KOPT-K1 (cell line): ENCODE measurements at regions not wholly inside any gene's neighbourhood (a gene's known extent, or its start where the extent isn't known, plus 50 kb on each side); places are given as distances from the start of the nearest gene placed in this dataset.

Experiments used
- H3K27ac ChIP-seq: fragments of 200-600 bp; sonication (generic); 2 replicates; pipeline ENCODE4 v1.5.1; 2016; ENCODE audit warnings: antibody characterized with exemption, mild to moderate bottlenecking, low read depth, low read length; ENCODE audit not compliant: poor library complexity, severe bottlenecking
- H3K36me3 ChIP-seq: fragments of 200-600 bp; sonication (generic); 2 replicates; pipeline ENCODE4 v1.5.1; 2017; ENCODE audit warnings: antibody characterized with exemption, mild to moderate bottlenecking, low read length, moderate library complexity; ENCODE audit not compliant: insufficient read depth
- H3K9me3 ChIP-seq: fragments of 200-600 bp; sonication (generic); 2 replicates; pipeline ENCODE4 v1.5.1; 2017; ENCODE audit warnings: antibody characterized with exemption, low read length, mild to moderate bottlenecking; ENCODE audit not compliant: insufficient read depth, poor library complexity, severe bottlenecking

DNA sequence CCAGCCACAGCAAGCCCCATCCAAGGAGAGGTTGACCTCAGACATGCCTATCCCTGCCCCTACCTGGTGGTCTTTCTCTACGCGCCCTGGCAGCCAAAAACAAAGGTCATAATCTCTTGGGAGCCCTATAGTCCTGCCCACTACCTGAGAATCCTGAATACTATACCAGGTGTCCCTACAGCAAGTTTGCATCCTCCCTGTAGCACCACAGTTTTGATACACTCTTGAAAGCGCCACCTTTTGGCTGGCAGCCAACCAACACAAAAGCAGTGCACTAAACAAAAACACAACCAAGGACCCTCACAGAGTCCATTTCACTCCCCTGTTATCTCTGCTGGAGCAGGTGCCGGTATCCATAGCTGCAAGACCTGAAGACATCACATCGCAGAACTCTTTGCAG, 523.8 kb upstream of the CPEB2 start:
- Histone ChIP-seq H3K36me3 (no peaks in the 10 kb centered on the region), H3K9me3 (no peaks in the 10 kb centered on the region), H3K27ac (no peak overlapping the region)

DNA sequence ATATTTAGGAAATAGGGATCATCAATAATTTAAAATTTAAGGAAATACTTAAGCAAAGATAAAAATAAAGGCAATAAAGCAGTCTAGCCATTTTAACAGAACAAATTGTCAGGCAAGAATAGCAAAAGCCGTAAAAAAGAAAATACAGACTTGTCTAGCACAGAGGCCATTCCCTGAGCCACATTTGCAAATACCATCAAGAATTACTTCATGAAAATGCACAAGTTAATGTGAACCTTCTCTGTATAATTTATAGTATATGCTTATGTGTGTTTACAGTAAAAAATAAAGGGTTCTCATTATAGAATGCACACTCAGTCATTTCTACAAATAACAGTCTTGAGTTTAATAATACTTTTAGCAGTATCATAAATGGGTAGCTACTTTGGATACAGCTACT, 505.9 kb upstream of the CPEB2 start:
- no peaks in the 10 kb centered on the region for H3K9me3 ChIP-seq
- H3K36me3 ChIP-seq, result no peaks in the 10 kb centered on the region

DNA sequence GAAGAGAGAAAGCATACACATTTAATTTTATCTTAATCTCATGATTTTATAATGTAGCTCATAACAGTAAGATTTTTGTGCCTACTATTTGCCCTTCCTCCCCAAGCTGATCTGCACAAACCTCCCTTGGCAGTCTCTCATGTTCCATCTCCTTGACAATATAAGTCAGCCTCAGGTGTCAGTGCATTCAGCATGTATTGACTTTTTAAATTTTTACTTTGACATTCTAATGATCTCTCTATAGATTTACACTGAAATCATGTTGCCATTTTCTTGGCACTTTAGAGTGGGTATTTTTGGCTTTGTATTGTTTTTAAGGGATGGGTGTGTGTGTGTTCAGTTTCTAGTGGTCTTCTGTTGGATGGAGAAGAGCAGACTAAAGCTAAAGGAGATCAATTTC, 505.3 kb upstream of the CPEB2 start:
- Histone ChIP-seq H3K27ac (no peak overlapping the region), H3K36me3 (no peaks in the 10 kb centered on the region), H3K9me3 (no peaks in the 10 kb centered on the region)

More for the DNA sequence above, 505.9 kb upstream of the CPEB2 start:
- H3K27ac ChIP-seq, result no peak overlapping the region

DNA sequence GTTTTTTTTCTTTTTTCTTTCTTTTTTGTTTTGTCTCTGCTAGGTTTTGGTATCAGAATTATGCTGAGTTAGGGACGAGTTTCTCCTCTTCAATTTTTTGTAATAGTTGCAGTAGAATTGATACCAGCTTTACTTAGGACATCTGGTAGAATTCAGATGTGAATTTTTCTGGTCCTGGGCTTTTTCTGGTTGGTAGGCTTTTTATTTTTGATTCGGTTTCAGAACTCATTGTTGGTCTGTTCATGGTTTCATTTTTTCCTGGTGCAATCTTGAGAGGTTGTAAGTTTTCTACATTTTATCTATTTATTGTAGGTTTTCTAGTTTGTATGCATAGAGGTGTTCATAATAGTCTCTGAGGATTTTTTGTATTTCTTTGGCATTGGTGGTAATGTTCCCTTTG, 498.1 kb upstream of the CPEB2 start:
- H3K9me3 ChIP-seq, result no peaks in the 10 kb centered on the region
- no peaks in the 10 kb centered on the region for H3K36me3 ChIP-seq
- no peak overlapping the region for H3K27ac ChIP-seq

DNA sequence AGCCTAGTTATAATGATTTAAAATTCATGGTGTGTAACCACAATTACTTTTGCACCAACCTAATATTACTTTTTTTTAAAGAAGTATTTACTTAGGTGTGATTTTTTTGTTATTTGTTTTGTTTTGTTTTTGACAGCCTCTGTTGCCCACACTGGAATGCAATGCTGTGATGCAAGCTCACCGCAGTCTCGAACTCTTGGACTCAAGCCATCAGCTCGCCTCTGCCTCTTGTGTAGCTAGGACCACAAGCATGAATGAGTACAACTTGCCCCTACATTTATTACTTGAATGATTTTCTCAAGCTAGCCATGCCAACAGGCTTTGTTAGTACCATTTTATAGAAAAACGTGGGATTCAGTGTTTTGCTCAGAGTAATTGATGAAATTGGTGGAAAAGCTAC, 488.8 kb upstream of the CPEB2 start:
- H3K9me3 ChIP-seq, result no peaks in the 10 kb centered on the region
- no peak overlapping the region for H3K27ac ChIP-seq
- no peaks in the 10 kb centered on the region for H3K36me3 ChIP-seq

DNA sequence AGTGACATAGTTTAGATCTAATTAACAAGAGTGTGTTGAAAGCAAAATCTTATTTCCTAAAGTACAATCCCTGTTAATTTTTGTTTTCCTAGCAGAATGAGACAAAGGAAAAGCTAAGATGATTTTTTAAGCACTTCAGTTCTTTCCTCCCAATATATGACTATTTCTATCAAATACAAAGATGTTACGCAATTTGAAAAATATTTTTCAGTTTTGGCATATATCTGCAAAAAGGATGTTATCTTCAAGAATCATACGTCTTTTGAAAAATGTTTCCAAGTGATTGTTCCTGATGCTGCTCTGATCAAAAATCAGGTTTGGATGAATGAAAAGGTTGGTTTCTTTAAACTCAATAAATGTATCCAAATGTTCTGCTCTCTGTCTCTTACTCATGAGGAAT, 486.7 kb upstream of the CPEB2 start:
- Histone ChIP-seq H3K27ac (no peak overlapping the region), H3K36me3 (no peaks in the 10 kb centered on the region), H3K9me3 (no peaks in the 10 kb centered on the region)

DNA sequence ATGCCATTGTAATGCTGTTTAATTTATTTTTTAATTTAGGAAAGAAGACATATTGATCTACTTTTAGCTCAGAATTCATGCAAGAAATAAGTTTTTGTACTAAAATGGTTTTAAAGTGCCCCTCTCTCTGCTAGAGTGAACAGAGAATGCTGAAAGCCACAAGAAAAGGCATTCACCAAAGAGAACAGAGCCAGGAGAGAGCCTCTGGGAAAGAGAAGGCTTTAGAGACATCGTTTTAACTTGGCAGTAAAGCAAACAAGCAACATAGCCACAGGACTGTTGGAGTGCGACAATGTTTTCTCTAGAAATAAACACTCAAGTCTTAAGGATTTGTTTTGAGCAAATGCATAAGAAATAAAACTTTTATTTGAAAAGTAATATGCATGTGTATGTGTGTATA, 484.1 kb upstream of the CPEB2 start:
- Histone ChIP-seq H3K36me3 (no peaks in the 10 kb centered on the region), H3K27ac (no peak overlapping the region), H3K9me3 (no peaks in the 10 kb centered on the region)

DNA sequence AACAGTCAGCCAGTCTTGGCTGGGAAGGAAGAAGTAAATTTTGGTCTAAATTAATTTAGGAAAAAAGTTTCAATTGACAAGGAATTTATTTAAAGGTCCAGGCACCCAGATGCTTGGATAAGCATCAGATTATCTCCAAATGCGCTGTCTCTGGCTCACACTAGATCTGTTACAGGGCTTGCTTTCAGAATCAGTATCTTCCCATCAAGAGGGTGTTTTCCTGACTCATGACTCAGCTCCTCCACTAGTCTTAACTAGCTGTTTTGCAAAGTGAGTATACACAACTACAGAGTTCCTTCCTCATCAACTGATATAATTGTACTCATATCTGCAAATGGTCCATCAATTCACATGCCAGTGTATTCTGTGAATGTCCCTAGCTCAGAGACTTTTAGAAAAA, 482.1 kb upstream of the CPEB2 start:
- Histone ChIP-seq H3K36me3 (no peaks in the 10 kb centered on the region), H3K9me3 (no peaks in the 10 kb centered on the region), H3K27ac (no peak overlapping the region)

DNA sequence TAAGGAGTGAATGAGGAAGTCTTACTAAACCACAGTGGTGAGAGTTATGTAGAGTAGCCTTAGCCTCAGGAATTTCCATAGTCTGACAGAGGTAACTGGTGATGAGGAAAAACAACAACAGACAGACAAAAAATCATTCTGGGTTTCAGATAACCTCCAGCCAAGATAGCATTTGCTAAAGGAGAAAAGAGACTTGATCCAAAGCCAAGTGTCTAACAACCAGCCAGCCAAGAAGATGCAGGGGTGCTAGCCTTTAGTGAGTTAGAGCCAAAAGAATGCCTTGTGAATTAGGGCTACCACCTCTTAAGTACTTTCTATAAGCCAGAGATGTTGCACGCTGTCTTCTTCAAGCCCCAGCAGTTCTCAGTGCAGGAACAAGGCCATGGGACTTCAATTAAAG, 478.0 kb upstream of the CPEB2 start:
- H3K9me3 ChIP-seq, result no peaks in the 10 kb centered on the region
- H3K27ac ChIP-seq, result no peak overlapping the region
- H3K36me3 ChIP-seq, result no peaks in the 10 kb centered on the region

DNA sequence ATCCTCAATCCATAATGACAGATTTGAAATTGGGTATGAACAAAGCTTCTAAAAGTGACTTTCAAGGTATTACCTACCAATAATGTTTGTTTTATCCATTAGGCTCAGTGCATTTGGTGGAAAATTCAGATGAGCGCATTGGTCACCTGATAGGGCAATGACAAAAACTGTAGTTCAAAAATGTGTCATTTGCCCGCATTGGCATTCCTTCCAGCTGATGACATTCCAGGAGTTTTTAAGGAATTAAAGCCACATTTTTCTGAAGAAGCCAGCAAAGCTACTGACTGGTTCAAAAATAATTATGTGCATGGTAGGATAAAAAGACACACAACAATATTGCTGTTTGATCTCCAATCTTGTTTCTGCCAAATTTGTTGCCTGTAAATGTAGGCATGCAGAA, 473.4 kb upstream of the CPEB2 start:
- H3K27ac ChIP-seq, result no peak overlapping the region
- H3K36me3 ChIP-seq, result no peaks in the 10 kb centered on the region
- H3K9me3 ChIP-seq, result no peaks in the 10 kb centered on the region

DNA sequence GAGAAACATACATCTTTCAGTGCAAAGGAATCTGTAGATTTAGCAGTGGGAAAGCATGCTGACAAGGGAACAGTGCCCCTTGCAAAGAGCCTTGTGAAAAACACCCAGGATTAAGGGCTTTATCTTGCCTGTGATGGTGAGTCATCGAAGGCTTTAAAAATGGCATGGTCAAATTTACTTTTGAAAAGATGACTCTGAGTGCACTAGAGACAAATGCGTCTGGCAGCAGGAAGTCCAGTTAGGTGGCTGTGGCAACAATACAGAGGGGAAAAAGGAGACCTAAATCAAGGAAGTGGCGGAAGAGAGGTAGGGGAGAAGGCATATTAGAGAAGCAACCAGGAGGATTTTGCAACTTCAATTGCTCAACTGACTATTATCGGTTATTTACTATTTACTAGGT, 472.6 kb upstream of the CPEB2 start:
- Histone ChIP-seq H3K36me3 (no peaks in the 10 kb centered on the region), H3K9me3 (no peaks in the 10 kb centered on the region), H3K27ac (no peak overlapping the region)

DNA sequence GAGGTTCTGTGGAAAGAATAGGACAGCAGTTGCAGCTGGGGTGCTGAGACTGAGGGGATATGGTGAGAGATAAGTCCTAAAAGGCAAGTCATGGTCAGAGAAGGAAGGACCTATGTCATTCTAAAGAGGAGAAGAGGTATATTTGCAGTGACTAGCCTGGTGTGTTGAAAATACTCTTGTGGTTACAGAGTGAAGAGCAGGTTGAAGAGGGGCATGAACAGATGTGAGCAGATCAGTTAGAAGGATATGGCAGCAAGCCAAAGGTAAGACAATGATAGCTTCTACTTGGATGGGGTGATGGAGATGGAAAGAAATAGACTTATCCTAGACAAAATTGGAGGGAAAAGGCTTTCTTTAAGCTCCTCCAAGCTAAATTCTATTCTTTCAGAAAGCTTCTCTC, 469.8 kb upstream of the CPEB2 start:
- Histone ChIP-seq H3K27ac (no peak overlapping the region), H3K36me3 (no peaks in the 10 kb centered on the region), H3K9me3 (no peaks in the 10 kb centered on the region)

DNA sequence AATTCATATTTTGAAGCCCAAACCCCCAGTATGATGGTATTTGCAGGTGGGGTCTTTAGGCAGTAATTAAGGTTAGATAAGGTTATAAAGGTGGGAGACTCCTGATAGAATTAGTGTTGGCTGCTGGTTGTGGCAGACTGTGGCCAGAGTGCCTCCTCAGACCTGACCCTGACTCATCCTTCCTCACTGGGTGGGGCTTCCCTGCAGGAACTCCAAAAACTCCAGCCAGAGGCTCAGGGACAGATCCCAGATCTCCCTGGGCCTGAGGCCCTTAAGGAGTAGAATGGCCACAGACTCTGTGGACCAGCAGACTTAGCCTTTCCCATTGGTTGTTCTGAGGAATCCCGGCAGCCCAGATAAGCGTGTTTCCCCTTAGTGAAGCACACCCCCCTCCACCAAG, 463.0 kb upstream of the CPEB2 start:
- no peaks in the 10 kb centered on the region for H3K36me3 ChIP-seq
- H3K9me3 ChIP-seq, result no peaks in the 10 kb centered on the region
- no peak overlapping the region for H3K27ac ChIP-seq

DNA sequence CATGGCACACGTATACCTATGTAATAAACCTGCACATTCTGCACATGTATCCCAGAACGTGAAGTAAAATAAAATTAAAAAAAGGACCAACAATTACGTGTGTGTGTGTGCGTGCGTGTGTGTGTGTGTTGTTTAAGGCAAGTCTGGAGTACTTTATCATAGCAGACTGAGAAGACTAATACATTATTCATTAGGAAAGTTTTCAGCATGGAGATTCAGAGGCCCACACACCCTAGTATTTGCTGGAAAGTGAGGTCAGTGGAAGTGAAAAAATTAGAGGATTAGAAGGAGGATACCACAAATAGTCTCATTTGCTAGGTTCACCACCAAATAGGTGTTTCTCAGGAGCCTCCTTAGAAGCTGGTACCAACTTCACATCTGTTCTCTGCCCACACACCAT, 457.1 kb upstream of the CPEB2 start:
- no peak overlapping the region for H3K27ac ChIP-seq
- no peaks in the 10 kb centered on the region for H3K36me3 ChIP-seq
- no peaks in the 10 kb centered on the region for H3K9me3 ChIP-seq

DNA sequence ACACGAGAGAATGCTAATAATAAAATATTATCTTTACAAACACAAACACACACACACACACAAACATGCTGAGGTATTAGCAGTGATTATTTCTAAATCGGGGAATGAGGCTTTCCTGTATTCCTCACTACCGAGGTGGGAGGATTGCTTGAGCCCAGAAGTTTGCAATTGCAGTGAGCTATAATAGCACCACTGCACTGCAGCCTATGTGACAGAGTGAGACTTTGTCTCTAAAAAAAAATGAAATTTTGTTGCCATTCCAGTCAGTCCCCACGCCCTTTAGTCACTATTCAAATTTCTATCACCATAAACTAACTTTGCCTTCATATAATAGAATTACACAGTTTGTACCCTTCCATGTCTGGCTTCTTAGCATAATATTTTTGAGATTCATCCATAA, 456.5 kb upstream of the CPEB2 start:
- no peaks in the 10 kb centered on the region for H3K36me3 ChIP-seq
- H3K9me3 ChIP-seq, result no peaks in the 10 kb centered on the region
- no peak overlapping the region for H3K27ac ChIP-seq

DNA sequence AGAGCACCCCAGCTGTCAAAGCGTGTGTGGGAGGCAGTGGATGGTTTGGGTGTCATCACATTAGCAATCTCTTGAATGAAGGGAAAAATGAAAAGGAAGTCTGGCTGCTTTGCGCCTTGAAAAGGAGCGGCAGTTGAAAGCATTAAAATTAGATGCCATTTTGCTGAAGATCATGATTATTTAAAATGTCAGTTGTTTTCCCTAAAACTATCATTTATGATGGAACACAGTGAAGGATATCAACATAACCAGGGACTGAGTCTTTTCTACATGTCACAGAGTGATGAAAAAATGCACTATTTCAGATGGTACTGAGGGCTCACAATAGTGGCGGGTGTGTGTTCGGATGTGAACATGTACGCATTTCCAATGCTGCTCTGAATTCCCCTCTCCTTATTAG, 450.2 kb upstream of the CPEB2 start:
- no peak overlapping the region for H3K27ac ChIP-seq
- no peaks in the 10 kb centered on the region for H3K36me3 ChIP-seq
- H3K9me3 ChIP-seq, result no peaks in the 10 kb centered on the region

DNA sequence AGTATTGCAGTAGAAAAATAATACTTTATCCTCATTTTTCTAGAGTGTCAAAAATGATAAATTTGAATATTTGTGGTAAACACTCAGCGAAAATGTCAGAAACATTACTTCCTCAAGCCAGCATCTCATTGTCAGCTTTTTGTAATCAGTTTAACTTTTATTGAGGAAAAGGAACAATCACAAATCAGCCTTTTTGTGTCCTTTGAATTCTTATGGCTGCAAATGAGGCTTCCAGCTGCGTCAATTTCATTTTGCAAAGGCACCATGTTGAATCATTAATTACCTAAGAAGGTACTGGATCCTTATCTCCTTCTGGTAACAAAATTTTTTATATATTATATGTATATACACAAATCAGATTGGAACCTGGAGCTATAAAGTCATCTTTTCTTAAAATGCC, 442.6 kb upstream of the CPEB2 start:
- Histone ChIP-seq H3K27ac (no peak overlapping the region), H3K36me3 (no peaks in the 10 kb centered on the region), H3K9me3 (no peaks in the 10 kb centered on the region)
